G401.6 (cell line): ENCODE measurements at regions not wholly inside any gene's neighbourhood (a gene's known extent, or its start where the extent isn't known, plus 50 kb on each side); places are given as distances from the start of the nearest gene placed in this dataset.

Experiments
- FAIRE-seq: peaks from 2 replicates; lab custom pipeline; 2012; peaks lifted over from hg19 to GRCh38; lab: Jason Lieb, UNC

DNA sequence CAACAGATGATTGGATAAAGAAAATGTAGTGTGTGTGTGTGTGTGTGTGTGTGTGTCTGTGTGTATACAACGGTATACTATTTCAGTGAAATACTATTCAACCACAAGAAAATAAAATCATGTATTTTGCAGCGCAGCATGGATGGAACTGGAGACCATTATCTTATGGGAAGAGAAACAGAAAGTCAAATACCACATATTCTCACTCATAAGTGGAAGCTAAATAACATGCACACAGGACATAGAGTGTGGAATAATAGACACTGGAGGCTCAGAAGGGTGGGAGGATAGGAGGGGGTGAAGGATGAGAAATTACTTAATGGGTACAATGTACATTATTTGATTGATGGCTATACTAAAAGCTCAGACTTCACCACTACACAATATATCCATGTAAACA lies 609.1 kb upstream of the SLC39A10 start:
- FAIRE-seq = no peak

DNA sequence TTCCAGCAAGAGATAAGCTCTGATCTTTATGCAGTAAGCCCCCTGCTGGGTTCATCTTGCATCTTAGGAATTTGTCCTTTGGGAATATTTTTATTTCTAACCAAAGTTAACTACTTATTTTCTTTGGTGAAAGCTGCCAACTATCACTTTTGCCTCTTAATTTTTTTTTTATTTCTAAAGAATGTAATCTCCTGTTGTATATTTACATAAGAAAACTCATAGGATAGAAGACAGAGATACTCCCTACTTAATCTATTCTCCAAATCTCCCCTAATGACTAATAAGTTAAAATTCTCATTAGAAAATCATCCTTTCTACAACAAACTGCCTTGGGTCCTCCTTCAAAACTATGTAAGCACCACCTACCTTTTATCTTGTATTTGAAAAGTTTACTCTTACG lies 612.2 kb upstream of the SLC39A10 start:
- no peak for FAIRE-seq

DNA sequence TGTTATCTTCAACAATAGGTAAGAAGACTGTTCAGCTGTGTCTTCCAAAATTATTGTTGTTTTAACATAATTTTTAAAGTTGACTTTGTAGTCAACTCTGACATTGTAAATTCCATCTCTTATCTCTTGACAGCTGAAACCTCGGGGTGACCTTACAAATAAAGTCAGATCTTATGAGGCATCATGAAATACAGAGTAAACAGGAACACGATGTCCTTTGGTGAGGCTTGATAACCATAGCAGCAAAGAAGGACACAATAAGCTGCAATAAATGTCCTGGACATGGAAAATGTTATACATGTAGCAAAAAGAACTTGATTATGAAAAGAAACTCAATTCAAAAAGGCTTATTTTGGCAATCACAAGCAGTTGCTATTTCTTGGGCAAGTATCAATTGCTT lies 618.9 kb upstream of the SLC39A10 start:
- no peak for FAIRE-seq

DNA sequence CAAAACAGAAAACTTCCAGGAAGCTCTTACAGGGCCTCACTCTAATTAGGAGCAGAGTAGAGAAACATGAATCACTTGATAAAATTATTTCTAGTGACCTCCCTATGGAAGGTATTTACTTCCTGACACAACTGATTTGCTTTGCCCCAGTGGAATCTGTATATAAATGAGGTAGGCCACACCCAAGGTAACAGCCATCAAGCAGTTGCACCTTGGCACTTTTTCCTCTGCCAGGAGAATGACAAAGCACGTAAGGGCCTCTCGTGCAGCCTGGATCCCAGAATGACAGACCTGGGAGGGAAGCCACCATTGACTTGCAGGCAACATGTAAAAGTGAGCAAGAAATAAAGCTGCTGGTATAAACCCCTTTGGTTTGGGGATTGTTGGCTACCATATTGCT lies 620.0 kb upstream of the SLC39A10 start:
- FAIRE-seq = no peak

DNA sequence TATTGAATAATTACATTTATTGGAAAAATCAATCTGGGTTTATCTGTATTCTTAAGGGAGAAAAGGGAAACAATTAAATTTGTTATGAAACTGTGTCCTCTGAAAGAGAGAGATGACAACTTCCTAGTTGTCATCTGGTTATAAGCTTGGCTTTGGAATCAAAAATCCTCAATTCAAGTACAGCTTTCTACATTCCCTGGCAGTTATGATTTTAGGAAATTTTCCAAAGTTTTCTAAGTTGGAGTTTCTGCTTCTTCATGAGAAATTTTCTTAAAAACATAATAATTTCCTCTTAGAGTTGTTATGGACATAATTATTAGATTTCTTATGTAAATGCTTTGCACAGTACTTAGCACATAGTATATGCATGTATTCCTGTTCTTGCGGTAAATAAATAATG lies 625.6 kb upstream of the SLC39A10 start:
- no peak for FAIRE-seq

DNA sequence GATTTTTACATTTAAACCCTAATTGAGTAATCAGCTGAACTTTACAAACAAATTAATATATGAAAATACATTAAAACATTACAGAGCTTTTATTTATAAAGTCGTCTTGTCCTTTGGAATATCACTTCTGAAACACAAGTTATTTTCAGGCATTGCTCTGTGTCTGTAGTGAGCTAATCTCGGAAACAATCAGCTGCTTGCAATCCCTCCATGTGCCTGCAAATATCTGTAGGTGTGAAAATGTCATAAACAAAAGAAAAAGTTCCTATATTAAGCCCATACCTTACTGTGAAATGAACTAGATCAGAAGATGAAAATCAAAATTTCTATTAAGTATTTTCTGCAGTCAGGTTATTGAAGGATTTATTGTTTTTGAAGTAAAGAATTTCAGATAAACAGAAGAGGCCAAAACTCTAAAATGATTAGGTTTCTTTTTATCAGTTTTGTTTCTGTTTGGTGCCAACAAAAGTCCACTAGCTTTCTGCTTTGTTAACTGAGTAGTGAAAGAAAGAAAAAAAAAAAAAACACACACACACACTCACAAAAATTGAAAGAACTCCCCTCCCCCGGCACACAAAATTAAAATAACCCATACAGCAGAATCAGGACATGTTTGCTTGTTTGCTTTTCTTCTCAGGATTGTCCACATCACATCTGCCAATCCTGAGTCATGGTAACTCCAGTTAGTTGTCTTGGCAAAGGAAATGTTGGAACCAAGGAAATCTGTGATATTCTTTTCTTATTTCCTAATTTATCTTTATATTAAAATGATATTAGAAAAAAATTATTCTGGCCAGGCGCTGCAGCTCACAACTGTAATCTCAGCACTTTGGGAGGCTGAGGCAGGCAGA lies 627.0 kb upstream of the SLC39A10 start:
- no peak for FAIRE-seq

DNA sequence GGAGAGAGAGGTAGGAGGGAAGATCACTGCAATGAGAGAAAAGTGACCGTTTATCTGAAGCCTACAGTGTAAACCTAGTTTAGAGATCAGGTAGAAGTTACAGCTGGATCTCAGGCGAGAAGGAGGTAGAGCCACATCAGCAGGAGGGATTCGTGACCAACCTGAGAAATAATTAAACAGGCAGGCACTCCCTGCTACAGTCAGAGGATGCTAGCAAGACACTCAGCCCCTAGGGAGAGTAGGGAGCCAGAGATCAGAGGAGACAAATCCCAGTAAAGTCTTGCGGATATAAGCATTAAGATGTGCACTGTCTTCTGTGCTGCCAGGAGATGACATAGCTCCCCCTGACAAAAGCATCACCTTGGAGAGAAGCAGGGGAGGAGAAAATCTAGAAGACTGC lies 629.1 kb upstream of the SLC39A10 start:
- no peak for FAIRE-seq

DNA sequence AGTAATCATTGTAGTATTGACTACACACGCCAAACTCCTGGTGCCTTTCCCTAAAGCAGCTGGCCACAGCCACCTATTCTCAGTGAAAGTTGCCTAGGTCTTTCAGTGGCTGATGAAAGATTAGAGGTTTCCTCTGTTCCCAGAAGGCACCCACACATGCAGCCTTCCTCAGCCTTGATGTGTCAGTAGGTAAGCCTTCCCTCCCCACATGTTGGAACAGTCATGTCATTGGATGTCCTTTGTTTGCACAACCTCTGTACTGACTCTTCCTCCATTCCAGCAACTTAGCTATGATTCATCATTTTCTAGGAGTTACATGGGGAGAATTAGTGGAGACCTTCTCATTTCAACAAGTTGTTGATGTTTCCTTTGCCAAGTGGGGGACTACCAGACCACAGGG lies 630.8 kb upstream of the SLC39A10 start:
- no peak for FAIRE-seq

DNA sequence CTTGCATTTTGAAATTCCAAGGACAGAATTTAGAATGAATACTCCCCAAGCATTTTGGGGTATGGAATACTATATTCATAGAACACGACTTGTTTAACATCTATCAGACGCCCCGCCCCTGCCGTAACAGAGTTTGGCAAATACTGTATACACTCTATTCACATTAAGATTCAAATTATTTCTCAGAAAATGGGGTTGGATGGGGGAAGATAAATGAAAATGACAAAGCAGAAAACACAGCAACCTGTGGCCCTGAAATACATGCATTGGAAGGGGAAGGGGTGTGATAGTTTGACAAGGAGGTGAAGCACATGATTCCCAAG lies 634.6 kb upstream of the SLC39A10 start:
- FAIRE-seq = no peak

DNA sequence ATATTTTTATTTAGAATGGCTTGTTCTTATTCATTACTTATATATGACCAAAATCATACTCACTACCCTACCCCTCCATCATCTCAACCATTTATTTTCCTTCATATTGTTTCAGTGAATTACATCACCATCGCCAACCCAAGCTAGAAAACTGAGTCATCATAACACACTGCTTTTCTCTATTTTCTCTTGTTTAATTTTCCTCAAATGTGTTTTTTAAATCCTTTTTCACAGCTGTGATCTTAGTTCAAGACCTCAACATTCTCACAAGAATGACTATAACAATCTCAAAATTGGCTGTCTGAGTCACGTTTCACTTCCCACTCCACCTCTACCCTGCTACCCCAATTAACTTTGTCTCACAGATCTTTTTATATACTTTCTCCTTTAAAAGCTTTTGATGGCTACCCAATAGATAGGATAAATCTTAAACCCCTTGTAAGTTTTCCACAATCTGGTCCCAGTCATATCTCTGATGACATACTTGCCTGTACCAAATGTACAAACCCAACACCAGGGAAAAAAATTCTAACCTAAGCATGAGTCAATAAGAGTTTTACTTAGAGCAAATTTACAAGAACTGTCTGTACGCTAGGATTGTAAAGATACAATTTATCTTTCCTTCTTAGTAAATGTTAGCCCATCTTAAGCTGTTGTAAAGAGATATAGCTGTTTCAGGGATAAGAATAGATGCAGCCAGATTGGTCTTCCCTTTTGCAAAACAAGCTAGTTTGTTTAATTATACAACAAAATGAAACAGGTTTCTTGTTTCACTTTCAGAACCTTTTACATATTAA lies 635.1 kb upstream of the SLC39A10 start:
- FAIRE-seq = no peak

DNA sequence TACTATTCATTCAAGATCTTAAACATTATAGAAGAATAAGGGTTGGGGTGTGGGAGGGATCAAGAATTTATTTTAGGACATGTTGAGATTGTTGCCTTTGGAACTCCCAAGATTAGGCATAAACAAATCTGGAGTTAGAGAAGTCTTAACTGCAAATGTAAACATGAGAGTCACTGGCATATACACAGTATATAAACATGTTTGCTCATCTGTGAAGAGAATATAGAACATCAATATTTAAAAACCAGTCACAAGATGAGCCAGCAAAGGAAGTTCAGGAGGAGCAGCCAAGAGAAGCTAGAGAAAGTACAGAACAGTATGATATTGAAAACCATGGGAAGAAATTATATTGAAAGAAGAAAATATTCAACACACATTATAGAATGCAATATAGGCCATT lies 638.6 kb upstream of the SLC39A10 start:
- FAIRE-seq = no peak

DNA sequence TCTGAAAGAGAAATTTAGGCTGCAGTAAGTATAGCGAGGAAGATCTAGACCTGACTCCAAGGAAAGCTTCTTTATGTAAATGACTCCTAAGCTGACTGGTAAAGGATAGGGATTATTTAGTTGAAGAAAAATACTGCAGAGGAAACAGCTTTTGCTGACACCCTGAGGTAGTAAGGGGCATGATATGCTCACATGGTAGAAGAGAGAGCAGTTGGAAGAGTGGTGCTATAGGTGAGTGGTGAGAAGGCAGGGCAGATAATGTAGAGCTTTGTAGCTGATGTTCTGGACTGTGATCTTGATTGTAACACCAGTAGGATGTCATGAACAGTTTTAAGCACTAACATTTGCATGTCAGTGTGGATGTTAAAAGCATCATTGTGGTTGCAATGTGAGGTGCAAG lies 639.1 kb upstream of the SLC39A10 start:
- FAIRE-seq = no peak

DNA sequence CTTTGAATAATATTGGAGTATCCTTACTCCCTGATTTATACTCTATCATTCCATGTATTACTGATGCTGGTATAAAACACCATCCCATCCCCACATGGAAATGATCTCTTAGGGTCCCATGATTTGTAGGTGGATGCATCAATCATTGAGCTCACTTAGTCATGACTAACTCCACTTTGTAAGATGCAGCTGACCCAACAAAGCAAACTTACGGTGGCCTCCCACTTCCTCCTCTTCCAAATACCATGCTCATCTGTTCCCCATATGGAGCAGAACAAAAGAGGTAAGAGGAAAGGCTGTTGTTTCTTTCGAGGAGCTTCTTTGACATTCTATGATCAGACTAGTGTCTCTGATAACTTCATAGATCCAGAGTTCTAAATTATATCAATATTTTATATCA lies 640.2 kb upstream of the SLC39A10 start:
- no peak for FAIRE-seq

DNA sequence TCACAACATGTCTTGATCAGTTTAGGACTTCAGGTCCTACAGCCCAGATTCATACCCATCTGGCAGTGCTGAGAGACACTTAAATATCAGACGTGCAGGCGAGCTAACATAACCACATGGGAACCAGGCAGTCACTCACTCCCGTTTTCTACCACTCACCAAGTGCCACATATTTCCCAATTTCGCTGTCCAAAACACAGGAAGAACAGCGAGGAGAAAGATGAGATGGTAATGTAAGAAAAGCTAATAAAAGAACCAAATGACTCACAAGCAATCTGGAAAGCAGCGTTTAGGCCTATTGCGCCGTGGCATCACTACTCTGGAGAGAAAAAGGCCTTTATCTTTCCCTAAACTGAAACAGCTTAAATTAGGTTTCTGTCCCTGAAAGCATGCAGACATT lies 647.8 kb upstream of the SLC39A10 start:
- no peak for FAIRE-seq

DNA sequence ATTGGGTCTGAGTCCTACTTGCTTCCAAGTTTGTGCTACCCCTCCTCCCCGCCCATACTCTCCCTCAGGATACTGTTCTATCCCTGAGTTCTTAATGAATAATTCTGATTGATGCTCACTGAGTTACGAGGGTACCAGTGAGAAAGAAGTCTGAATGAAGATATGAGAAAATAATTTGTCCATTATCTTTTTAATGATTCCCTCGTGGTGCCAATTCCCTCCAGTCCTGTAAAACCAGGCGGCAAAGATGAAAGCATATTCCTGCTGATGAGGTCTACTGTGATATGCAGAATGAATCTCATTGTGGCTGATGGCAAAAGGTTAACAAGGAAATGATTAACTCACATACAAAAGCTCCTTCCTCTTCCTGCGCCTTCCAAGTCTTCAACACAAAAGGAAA lies 650.2 kb upstream of the SLC39A10 start:
- FAIRE-seq = no peak

DNA sequence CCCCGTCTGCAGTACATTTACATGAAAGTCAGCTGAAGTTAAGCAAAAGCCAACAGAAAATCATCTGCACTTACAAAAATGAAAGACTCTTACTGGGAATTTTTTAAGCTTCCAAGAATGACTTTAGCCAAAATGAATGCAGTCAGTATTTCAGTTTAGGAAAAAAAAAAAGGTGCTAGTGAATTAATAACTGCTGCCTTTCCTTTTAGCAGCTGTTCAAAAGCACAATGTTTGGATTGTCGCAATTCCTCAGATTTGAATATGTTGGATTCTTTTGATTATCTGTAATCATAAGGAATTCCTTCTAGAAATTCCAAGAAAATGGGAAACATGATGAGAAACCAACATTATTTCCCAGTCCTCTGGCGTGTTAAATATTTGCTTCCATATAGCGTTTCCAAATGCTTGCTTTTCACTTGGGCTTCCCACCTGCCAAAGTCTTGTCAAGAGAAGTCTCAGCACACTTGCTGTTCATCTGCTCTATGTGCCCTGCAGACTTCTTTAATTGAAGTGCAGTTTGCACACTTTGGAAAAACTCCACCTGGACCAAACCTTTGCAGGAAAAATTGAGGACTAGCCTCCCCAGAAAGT lies 653.0 kb upstream of the SLC39A10 start:
- FAIRE-seq = no peak

DNA sequence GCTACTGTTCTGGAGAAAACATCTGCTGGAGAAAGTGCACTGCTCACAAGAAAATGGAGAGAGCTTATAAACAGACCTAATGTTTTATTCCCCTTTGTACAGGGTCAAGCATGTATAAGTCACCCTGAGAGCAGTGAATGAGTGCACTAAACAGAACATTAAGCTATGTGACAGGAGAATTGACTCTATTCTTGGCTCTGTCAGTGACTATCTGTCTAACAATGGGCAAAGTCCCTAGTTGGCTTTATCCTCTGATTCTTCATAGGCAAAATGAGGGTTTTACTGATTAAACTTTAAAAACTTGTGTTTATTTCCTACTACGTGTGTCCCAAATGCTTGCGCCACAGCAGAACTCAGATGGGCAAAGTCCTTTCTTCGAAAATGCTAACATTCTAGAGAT lies 655.1 kb upstream of the SLC39A10 start:
- FAIRE-seq = no peak

DNA sequence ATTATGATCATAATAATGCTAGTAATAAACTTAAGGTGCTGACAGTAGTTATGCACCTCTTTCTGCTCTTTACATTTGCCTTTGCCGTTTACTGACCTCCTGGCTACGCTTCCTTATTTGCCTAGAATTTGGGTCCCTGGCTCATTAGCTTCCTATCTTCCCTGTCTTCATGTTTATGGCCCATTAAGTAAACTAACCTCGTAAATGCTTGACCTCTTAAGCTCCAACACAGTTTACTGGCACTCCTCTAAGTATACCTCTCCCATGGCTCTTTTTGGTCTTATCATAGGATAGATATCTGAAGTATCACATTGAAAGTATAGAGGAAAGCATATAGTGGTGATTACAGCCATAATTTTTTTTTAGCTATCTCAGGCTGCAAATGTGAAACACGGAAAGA lies 657.3 kb upstream of the SLC39A10 start:
- no peak for FAIRE-seq

DNA sequence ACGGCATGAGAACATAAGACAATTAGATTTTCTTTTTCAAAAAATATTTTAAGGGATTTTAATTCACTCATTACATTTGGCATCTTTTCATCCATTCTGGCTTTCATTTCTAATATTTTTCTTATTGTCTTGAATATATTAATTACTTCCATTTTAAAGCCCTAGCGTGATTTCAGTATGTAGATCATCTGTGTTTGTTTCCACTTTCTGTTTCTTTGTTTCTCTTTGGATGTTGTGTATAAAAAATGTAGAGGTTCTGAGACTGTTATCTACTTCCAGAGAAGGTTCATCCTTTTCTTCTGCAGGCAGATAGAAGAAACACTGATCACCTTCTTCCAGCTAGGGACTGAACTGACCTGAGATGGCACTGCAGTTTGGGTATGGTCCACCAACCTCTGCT lies 664.4 kb upstream of the SLC39A10 start:
- no peak for FAIRE-seq

DNA sequence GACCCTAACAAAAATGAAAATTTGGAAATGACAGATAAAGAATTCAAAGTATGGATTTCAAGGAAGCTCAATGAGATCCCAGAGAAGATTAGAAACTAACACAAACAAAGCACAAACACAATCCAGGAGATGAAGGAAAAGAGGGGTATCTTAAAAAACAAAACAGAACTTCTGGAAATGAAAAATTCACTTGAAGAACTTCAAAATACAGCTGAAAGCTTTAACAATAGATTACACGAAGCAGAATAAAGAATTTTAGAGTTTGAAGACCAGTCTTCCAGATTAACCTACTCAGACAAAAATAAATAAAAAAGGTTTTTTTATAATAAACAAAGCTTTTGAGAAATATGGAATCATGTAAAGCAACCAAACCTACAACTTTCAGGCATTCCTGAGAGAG lies 671.8 kb upstream of the SLC39A10 start:
- no peak for FAIRE-seq

DNA sequence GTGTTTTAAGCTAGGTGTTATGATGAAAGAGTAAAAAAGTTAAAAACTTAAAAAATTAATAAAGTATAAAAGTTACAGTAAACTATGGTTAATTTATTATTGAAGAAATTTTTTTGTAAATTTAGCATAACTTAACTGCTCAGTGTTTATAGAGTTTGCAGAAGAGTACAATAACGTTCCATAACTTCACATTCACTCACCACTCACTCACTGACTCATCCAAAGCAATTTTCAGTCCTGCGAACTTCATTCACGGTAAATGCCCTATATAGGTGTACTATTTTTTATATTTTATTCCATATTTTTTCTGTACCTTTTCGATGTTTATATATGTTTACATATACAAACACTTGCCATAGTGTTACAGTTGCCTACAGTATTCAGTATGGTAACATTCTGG lies 694.8 kb upstream of the SLC39A10 start:
- FAIRE-seq = no peak

DNA sequence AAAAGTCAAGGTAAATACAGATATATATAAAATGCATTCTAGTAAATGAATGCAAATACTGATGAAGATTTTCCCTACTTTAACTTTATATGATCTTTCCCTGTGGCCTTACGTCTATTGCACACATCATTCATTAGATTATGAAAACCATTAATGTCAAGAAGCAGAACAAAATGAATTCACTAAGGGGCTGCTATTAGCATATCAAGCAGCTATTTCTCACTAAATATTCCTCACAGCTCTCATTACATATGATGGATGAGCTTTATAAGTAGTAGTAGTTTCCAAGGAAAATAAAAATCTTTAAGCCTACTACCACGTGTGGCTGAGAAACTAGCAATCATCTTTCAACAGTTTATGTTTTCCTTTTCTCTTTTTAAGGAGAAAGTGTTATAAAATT lies 702.8 kb upstream of the SLC39A10 start:
- FAIRE-seq = no peak

DNA sequence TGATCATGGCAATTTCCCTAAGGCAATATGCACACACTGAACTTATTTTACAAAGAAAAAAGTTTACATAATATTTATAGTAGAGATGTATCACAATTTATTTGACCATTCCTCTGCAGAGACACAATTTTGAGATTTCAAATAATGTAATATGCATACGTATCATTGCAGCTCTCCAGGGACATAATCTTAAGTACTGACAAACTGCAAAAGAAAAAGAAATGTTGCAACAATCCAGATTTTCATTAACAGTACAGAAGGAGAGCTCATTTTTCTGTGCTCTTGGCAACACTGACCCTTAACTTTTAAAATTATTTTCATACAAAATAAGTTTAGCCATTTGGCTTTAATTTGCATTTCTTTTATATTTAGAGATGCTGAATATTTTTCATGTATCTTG lies 710.2 kb upstream of the SLC39A10 start:
- no peak for FAIRE-seq

DNA sequence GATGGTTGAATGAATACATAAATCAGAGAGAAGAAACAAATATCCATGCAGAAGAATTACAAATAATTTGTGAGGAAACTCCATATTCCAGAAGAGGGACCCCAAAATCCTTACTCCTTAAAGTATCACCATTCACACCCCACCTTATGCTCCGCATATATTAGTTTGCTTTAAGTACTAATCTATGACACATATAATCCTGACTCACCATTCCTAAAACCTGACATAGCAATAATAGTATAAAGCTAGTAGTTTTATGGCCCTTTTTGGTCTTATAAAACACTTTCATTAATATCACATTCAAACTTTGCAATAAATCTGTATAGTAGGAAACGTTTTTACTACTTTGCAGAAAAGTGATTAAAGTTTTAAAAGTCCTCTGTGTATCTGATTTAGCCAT lies 719.0 kb upstream of the SLC39A10 start:
- no peak for FAIRE-seq
